Esophagus squamous epithelium (tissue), 5 donors: ENCODE measurements at regions not wholly inside any gene's neighbourhood (a gene's known extent, or its start where the extent isn't known, plus 50 kb on each side); places are given as distances from the start of the nearest gene placed in this dataset.
"Not testable (repeated sequence)": the region's sequence is repeated elsewhere in the genome, so short reads cannot be mapped to it uniquely, and the experiment has no call there.

Experiments
- DNase-seq: peaks from one replicate; lab custom pipeline; 2025; lab: John Stamatoyannopoulos, UW
- H3K27ac ChIP-seq, 4 donors: fragments of 200-600 bp; sonication (generic); one replicate each; pipeline ENCODE4 v1.5.1; 2016 to 2019; ENCODE audit warnings: mild to moderate bottlenecking in 1 of 4
- H3K27me3 ChIP-seq, 4 donors: fragments of 200-600 bp; sonication (generic); 1 replicate in 3 of 4; 2 replicates in 1 of 4; pipeline versions ENCODE4 v1.5.1 to v1.6.0; 2017 to 2021; ENCODE audit warnings: antibody characterized with exemption in 1 of 4
- H3K36me3 ChIP-seq, 3 donors: fragments of 200-600 bp; sonication (generic); one replicate each; pipeline ENCODE4 v1.5.1; 2016 to 2019
- H3K4me1 ChIP-seq, 3 donors: fragments of 200-600 bp; sonication (generic); one replicate each; pipeline ENCODE4 v1.5.1; 2017 to 2019
- H3K4me3 ChIP-seq, 4 donors: fragments of 200-600 bp; sonication (generic); 1 replicate in 3 of 4; 2 replicates in 1 of 4; pipeline ENCODE4 v1.5.1; 2016 to 2019; ENCODE audit warnings: mild to moderate bottlenecking in 2 of 4, moderate library complexity in 1 of 4
- H3K9me3 ChIP-seq, 3 donors: fragments of 200-600 bp; sonication (generic); one replicate each; pipeline ENCODE4 v1.5.1; 2016 to 2019
- POLR2A ChIP-seq, 4 donors: fragments of 450-650 bp; IDR thresholded peaks; one replicate each; pipeline ENCODE4 v1.6.1; 2017; ENCODE audit warnings: antibody characterized with exemption in 4 of 4, mild to moderate bottlenecking in 4 of 4, moderate library complexity in 3 of 4
- WGBS, 2 donors: methylation state at CpG; one replicate each; pipeline ENCODE4 v1.1.5; 2018; 5-methylcytosine and 5-hydroxymethylcytosine counted together
- intact Hi-C: fragments of 100-400 bp; cut with DNase I; formaldehyde crosslinking; loops from one replicate; pipeline ENCODE4 v1.15.0; 2022
- TF ChIP-seq, protein P1 (sequence below), 6 experiments: fragments of 450-650 bp in 4 of 6; fragments of 200-600 bp in 2 of 6; sonication (generic) in 2 of 6; IDR thresholded peaks; one replicate each; pipeline ENCODE4 v1.5.1; 2016 to 2019; ENCODE audit warnings: antibody characterized with exemption in 6 of 6, mild to moderate bottlenecking in 4 of 6, moderate library complexity in 4 of 6
- donor health status: DM: yes; HTN: yes; CAD: no.

DNA sequence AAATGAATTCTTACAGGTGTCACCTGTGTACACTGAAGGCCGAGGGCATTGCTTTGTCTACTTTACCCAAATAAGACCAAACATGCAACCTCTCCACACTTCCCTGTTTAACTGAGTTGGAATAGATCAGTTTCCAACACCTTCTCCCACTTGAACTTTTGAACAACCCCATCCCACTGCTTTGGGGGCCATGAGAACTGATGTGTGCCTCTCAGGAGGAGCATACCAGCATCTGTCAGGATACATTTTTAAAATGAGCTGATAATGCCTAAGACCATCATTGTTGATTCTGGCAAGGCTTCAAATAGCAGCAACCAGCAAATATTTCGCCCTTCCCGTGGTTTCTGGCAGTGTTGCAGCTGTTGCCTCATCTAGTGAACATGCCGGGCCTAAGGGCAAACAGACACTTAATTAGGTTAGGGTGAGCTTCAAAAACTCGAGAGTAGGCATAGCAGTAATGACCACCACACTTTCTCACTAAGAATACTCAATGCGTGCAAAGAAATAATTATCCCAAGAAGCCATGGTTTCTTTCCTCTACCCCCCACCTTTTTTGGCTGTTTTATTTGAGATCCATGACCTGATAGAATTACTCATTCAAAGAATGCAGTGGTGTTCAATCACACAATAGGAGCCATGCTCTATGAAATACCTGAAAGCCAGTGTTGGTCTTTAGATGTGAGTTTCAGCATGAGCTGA lies 63.7 kb downstream of the MAP10 start:
- Histone ChIP-seq H3K36me3 (no peaks in the 10 kb centered on the region), H3K27me3 (no peaks in the 10 kb centered on the region), H3K4me3 (no peak overlapping the region), H3K9me3 (no peaks in the 10 kb centered on the region), H3K27ac (no peak overlapping the region), H3K4me1 (peaks cover 0 to 13% (median 7%) of the 10 kb centered on the region in 3 donors)
- WGBS, 2 donors, result 32% methylated on average over 6 of the region's 6 CpGs
- TF ChIP-seq, protein P1, sequence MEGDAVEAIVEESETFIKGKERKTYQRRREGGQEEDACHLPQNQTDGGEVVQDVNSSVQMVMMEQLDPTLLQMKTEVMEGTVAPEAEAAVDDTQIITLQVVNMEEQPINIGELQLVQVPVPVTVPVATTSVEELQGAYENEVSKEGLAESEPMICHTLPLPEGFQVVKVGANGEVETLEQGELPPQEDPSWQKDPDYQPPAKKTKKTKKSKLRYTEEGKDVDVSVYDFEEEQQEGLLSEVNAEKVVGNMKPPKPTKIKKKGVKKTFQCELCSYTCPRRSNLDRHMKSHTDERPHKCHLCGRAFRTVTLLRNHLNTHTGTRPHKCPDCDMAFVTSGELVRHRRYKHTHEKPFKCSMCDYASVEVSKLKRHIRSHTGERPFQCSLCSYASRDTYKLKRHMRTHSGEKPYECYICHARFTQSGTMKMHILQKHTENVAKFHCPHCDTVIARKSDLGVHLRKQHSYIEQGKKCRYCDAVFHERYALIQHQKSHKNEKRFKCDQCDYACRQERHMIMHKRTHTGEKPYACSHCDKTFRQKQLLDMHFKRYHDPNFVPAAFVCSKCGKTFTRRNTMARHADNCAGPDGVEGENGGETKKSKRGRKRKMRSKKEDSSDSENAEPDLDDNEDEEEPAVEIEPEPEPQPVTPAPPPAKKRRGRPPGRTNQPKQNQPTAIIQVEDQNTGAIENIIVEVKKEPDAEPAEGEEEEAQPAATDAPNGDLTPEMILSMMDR (IDR thresholded peaks at IDR 0.05), result no peak
- TF ChIP-seq POLR2A (IDR thresholded peaks at IDR 0.05), result peak in 1 of 4 donors; percentile 19
- intact Hi-C loops, result no loop called here
- no peak for DNase-seq

DNA sequence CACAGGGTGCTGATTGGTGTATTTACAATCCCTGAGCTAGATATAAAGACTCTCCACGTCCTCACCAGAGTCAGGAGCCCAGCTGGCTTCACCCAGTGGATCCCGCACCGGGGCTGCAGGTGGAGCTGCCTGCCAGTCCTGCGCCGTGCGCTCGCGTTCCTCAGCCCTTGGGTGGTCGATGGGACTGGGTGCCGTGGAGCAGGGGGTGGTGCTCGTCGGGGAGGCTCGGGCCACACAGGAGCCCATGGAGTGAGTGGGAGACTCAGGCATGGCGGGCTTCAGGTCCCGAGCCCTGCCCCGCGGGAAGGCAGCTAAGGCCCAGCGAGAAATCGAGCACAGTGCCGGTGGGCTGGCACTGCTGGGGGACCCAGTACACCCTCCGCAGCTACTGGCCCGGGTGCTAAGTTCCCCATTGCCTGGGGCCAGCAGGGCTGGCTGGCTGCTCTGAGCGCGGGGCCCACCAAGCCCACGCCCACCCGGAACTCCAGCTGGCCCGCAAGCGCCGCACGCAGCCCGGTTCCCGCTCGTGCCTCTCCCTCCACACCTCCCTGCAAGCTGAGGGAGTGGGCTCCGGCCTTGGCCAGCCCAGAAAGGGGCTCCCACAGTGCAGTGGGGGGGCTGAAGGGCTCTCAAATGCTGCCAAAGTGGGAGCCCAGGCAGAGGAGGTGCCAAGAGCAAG lies 66.2 kb downstream of the MAP10 start:
- DNase-seq, intact Hi-C loops: not testable (repeated sequence)
- 100% methylated on average over 1 of the region's 34 CpGs; no CpG with 5 or more reads in 1 of the 2 donors for WGBS, 2 donors

DNA sequence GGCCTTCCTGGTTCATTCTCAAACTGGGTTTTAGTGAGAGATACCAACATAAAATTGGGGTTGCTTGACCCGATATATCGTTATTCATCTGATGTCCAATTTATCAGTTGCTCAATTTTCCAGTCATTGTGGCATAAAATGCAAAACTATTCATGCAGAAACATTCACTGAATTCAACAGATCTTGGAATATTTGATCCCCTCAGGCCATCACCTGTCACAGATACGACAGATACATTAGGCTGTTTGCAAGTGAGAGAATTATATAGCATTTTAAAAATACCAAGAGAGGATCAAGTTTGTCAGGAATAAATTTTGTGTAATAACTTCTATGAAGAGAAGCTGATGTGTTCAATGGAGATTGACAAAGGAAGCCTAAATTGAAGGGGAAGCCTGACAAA lies 67.1 kb downstream of the MAP10 start:
- DNase-seq, result no peak
- Histone ChIP-seq H3K27ac (no peak overlapping the region), H3K27me3 (no peaks in the 10 kb centered on the region), H3K36me3 (no peaks in the 10 kb centered on the region), H3K4me3 (no peak overlapping the region), H3K9me3 (no peaks in the 10 kb centered on the region), H3K4me1 (peaks cover 0 to 13% (median 7%) of the 10 kb centered on the region in 3 donors)
- TF ChIP-seq POLR2A (IDR thresholded peaks at IDR 0.05), result no peak
- TF ChIP-seq, protein P1 (IDR thresholded peaks at IDR 0.05), result no peak
- intact Hi-C loops, result no loop called here
- 77 to 83% methylated on average over 3 of the region's 3 CpGs for WGBS, 2 donors

More for the DNA sequence above, 66.2 kb downstream of the MAP10 start:
- H3K4me3 ChIP-seq, H3K27me3 ChIP-seq, H3K36me3 ChIP-seq, H3K27ac ChIP-seq, H3K9me3 ChIP-seq: not testable (repeated sequence)
- H3K4me1 ChIP-seq, result peaks cover 0 to 13% (median 7%) of the 10 kb centered on the region in 3 donors

DNA sequence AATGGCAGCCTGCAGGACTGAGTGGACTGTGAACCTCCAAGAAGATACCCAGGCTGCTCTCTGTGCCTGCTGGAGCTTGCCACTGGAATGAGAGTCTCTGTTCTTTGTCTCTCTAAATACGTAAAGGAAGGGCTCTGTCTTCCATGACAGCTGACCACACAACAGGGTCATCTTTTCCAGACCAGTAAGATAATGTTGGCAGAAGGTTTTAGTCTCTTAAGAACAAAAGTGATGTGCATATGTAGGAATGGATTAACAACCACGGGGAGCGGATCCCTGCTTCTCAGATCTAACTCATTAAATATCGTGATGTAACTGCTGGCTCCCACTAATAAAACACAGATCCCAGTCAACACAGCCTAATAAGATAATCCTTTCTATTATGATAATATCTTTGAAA lies 67.5 kb downstream of the MAP10 start:
- no peak for DNase-seq
- Histone ChIP-seq H3K4me1 (peaks cover 0 to 13% (median 7%) of the 10 kb centered on the region in 3 donors), H3K36me3 (no peaks in the 10 kb centered on the region), H3K27ac (no peak overlapping the region), H3K4me3 (no peak overlapping the region), H3K27me3 (no peaks in the 10 kb centered on the region), H3K9me3 (no peaks in the 10 kb centered on the region)
- intact Hi-C loops, result no loop called here
- 74 to 86% methylated on average over 4 of the region's 4 CpGs for WGBS, 2 donors
- TF ChIP-seq, protein P1 (IDR thresholded peaks at IDR 0.05), result no peak
- no peak for TF ChIP-seq POLR2A (IDR thresholded peaks at IDR 0.05)

DNA sequence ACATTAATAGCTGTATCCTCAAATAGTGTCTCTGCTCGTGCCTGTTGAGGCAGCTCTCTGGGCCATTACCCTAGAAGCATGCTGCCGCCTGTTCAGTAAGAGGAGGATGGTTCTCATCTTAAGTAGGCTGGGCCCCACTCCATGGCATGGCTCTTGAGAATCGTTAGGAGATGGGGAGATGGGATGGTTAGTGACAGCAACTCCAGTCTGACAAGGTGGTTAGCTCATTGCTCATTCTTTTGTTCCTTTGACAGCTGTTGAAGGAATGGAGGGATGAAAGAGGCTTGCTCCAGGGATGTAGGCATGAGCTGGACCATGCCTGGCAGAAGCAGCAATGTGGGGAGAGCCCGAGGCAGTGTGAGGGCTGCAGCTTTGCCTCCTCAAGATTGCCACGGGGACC lies 68.2 kb downstream of the MAP10 start:
- Histone ChIP-seq H3K27me3 (no peaks in the 10 kb centered on the region), H3K27ac (no peak overlapping the region), H3K9me3 (no peaks in the 10 kb centered on the region), H3K4me3 (no peak overlapping the region), H3K4me1 (peaks cover 0 to 13% (median 7%) of the 10 kb centered on the region in 3 donors), H3K36me3 (no peaks in the 10 kb centered on the region)
- no peak for DNase-seq
- intact Hi-C loops, result no loop called here
- WGBS, 2 donors, result 31 to 46% methylated on average over 5 of the region's 5 CpGs
- TF ChIP-seq POLR2A (IDR thresholded peaks at IDR 0.05), result no peak
- TF ChIP-seq, protein P1 (IDR thresholded peaks at IDR 0.05), result no peak
